ENCODE measurements at regions not wholly inside any gene's neighbourhood (a gene's known extent, or its start where the extent isn't known, plus 50 kb on each side); places are given as distances from the start of the nearest gene placed in this dataset.

DNA sequence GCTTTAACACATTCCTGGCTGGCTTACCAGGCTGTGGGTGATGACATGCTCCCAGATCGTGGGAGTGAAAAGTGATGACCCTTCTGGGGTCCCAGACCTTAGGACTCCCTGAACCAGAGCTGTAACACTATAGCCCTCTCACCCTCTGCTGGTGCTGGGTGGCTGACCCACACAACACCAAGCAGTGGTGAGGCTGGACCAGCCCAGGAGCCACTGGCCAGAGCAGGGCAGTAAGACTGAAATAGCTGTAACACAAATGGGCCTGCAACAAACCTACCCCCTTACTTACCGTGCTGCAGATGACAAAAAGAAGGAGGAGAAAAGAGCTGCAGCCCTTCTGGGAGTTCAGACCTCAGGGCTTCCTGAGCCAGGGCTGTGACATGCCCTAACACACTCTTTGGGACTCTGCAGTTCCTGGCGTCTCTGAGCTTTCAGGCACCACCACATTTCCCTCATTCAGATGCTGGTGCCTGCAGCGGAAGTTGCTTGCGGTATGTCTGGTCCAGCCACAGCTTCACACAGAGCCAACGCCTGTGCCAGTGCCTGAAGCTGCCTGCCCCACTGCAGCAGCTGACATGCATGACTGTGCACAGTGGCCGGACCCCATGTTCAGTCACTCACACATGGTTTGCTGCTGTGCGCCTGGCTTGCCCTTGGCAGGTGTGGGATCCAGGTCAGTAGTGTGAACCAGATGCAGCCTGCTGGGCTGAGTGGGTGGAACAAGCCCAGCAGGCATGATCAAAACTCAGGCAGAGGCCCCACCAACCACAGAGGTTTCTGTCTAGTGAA is 1247.4 kb downstream of the EFNA5 start:
- Mint-ChIP-seq H3K9me3 (peaks cover 2 to 3% of the 10 kb centered on the region in 2 donors), H3K27ac (no peak overlapping the region), H3K4me1 (no peaks in the 10 kb centered on the region), H3K4me3 (no peak overlapping the region), H3K36me3 (no peaks in the 10 kb centered on the region), H3K27me3 (ENCODE audit: low read depth in 2 of 2) (no peaks in the 10 kb centered on the region)
- intact Hi-C loops (cut with micrococcal nuclease): no loop called here
- Histone ChIP-seq H3K9me3 (ENCODE audit: control insufficient read depth, insufficient read depth, low read length) (no peaks in the 10 kb centered on the region), H3K36me3 (ENCODE audit: control insufficient read depth, insufficient read depth, low read length) (no peaks in the 10 kb centered on the region), H3K4me3 (ENCODE audit: low read length) (no peak overlapping the region), H3K27ac (ENCODE audit: low read length) (no peak overlapping the region), H3K27me3 (ENCODE audit: control insufficient read depth, insufficient read depth, low read length) (no peaks in the 10 kb centered on the region), H3K4me1 (ENCODE audit: control insufficient read depth, insufficient read depth, low read length) (no peaks in the 10 kb centered on the region)
- WGBS (ENCODE audit: insufficient coverage): 87% methylated on average over 8 of the region's 8 CpGs
- TF ChIP-seq, protein P1, sequence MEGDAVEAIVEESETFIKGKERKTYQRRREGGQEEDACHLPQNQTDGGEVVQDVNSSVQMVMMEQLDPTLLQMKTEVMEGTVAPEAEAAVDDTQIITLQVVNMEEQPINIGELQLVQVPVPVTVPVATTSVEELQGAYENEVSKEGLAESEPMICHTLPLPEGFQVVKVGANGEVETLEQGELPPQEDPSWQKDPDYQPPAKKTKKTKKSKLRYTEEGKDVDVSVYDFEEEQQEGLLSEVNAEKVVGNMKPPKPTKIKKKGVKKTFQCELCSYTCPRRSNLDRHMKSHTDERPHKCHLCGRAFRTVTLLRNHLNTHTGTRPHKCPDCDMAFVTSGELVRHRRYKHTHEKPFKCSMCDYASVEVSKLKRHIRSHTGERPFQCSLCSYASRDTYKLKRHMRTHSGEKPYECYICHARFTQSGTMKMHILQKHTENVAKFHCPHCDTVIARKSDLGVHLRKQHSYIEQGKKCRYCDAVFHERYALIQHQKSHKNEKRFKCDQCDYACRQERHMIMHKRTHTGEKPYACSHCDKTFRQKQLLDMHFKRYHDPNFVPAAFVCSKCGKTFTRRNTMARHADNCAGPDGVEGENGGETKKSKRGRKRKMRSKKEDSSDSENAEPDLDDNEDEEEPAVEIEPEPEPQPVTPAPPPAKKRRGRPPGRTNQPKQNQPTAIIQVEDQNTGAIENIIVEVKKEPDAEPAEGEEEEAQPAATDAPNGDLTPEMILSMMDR (IDR thresholded peaks at IDR 0.05): no peak
- ATAC-seq (peak in 2 of 3 donors; percentile 12 to 32), DNase-seq (no peak)

DNA sequence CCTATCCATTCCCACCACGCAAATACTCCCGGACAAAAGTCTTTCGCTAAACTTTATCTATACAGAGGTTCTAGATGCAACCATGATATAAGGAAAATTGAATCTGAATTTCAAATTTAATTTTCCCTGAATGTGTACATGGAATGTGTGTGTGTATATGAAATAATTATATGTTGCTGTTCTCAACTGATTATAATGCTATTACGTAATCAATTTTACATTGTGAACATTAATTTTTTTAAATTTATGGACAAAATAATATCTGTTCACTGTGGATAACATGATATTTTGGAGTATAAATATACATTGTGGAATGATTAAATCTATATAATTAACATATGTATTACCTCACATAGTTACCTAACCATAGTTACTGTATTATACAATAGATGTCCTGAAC is 1250.6 kb downstream of the EFNA5 start:
- intact Hi-C loops (cut with micrococcal nuclease): no loop called here
- H3K4me1 ChIP-seq (ENCODE audit: control insufficient read depth, insufficient read depth, low read length): no peaks in the 10 kb centered on the region
- Mint-ChIP-seq H3K27ac (no peak overlapping the region), H3K4me1 (no peaks in the 10 kb centered on the region), H3K9me3 (peaks cover 4 to 11% of the 10 kb centered on the region in 2 donors), H3K4me3 (no peak overlapping the region), H3K36me3 (no peaks in the 10 kb centered on the region), H3K27me3 (ENCODE audit: low read depth in 2 of 2) (no peaks in the 10 kb centered on the region)
- DNase-seq: no peak
- H3K4me3 ChIP-seq (ENCODE audit: low read length): no peak overlapping the region
- TF ChIP-seq, protein P1 (IDR thresholded peaks at IDR 0.05): no peak
- WGBS (ENCODE audit: insufficient coverage): 100% methylated on average over 1 of the region's 4 CpGs
- no peak for ATAC-seq
- no peak overlapping the region for H3K27ac ChIP-seq (ENCODE audit: low read length)
- H3K36me3 ChIP-seq (ENCODE audit: control insufficient read depth, insufficient read depth, low read length): no peaks in the 10 kb centered on the region
- no peaks in the 10 kb centered on the region for H3K27me3 ChIP-seq (ENCODE audit: control insufficient read depth, insufficient read depth, low read length)
- no peaks in the 10 kb centered on the region for H3K9me3 ChIP-seq (ENCODE audit: control insufficient read depth, insufficient read depth, low read length)

DNA sequence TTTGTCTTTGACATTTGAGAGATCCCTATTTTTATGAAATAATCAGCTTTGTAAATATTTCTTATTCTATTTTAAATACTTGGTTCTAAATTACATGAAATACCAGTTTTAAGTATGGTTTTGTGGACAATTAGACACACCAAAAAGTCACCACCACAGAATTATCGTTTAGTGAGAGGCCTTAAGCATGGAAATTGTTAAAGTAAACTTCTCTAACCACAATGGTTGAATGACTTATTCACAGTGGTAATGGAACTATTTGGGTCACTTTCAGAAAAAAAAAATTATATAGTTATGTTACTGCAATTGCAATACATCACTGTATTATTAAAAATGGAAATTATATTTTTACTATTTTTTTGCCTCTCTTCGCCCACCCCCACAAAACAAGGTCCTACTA is 1252.5 kb downstream of the EFNA5 start:
- no peaks in the 10 kb centered on the region for H3K4me1 Mint-ChIP-seq
- no peaks in the 10 kb centered on the region for H3K27me3 Mint-ChIP-seq (ENCODE audit: low read depth in 2 of 2)
- peaks cover 5 to 11% of the 10 kb centered on the region in 2 donors for H3K9me3 Mint-ChIP-seq
- Histone ChIP-seq H3K4me3 (ENCODE audit: low read length) (no peak overlapping the region), H3K36me3 (ENCODE audit: control insufficient read depth, insufficient read depth, low read length) (no peaks in the 10 kb centered on the region), H3K4me1 (ENCODE audit: control insufficient read depth, insufficient read depth, low read length) (no peaks in the 10 kb centered on the region), H3K9me3 (ENCODE audit: control insufficient read depth, insufficient read depth, low read length) (no peaks in the 10 kb centered on the region), H3K27ac (ENCODE audit: low read length) (no peak overlapping the region), H3K27me3 (ENCODE audit: control insufficient read depth, insufficient read depth, low read length) (no peaks in the 10 kb centered on the region)
- TF ChIP-seq, protein P1 (IDR thresholded peaks at IDR 0.05): no peak
- no CpG with 5 or more reads among the region's 2 CpGs for WGBS (ENCODE audit: insufficient coverage)
- H3K36me3 Mint-ChIP-seq: no peaks in the 10 kb centered on the region
- ATAC-seq: no peak
- no peak overlapping the region for H3K27ac Mint-ChIP-seq
- no peak for DNase-seq
- no peak overlapping the region for H3K4me3 Mint-ChIP-seq
- intact Hi-C loops (cut with micrococcal nuclease): no loop called here

DNA sequence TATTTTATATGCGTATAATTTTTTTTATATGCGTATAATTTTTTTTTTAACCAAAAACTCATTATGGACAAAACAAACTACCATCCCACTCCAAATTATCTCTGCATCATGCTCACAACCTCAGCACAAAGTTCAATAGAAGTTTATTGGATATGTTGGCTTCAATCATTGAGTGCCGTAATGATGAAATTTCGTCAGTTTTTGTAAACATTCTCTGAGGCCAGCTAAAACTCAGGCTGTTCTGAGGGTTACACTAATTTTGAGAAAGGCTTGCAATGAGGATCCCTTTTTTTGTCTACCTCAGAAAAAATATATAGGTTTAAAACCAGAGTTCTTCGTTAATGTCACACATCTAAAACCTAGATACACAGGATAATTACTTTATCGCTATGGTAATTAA is 1253.2 kb downstream of the EFNA5 start:
- no peak for ATAC-seq
- no peak overlapping the region for H3K27ac ChIP-seq (ENCODE audit: low read length)

More for the DNA sequence above, 1253.2 kb downstream of the EFNA5 start:
- Histone ChIP-seq H3K4me1 (ENCODE audit: control insufficient read depth, insufficient read depth, low read length) (no peaks in the 10 kb centered on the region), H3K9me3 (ENCODE audit: control insufficient read depth, insufficient read depth, low read length) (no peaks in the 10 kb centered on the region), H3K4me3 (ENCODE audit: low read length) (no peak overlapping the region), H3K36me3 (ENCODE audit: control insufficient read depth, insufficient read depth, low read length) (no peaks in the 10 kb centered on the region), H3K27me3 (ENCODE audit: control insufficient read depth, insufficient read depth, low read length) (no peaks in the 10 kb centered on the region)
- H3K27me3 Mint-ChIP-seq (ENCODE audit: low read depth in 2 of 2): no peaks in the 10 kb centered on the region
- no peaks in the 10 kb centered on the region for H3K36me3 Mint-ChIP-seq
- intact Hi-C loops (cut with micrococcal nuclease): no loop called here
- 84% methylated on average over 2 of the region's 6 CpGs for WGBS (ENCODE audit: insufficient coverage)
- TF ChIP-seq, protein P1 (IDR thresholded peaks at IDR 0.05): no peak
- DNase-seq: no peak
- H3K9me3 Mint-ChIP-seq: peaks cover 5 to 11% of the 10 kb centered on the region in 2 donors
- H3K4me1 Mint-ChIP-seq: no peaks in the 10 kb centered on the region
- no peak overlapping the region for H3K4me3 Mint-ChIP-seq
- H3K27ac Mint-ChIP-seq: no peak overlapping the region

Measured in natural killer cell (primary cell).